ENCODE measurements at regions not wholly inside any gene's neighbourhood (a gene's known extent, or its start where the extent isn't known, plus 50 kb on each side); places are given as distances from the start of the nearest gene placed in this dataset.

- DNase-seq (ENCODE audit: insufficient read length, low spot score) (no peak), FAIRE-seq (no peak)
- TF ChIP-seq SPI1 (IDR thresholded peaks at IDR 0.05; ENCODE audit: low read depth, low read length) (no peak), TAF1 (IDR thresholded peaks at IDR 0.05; ENCODE audit: low read depth, low read length) (no peak), POLR2A (IDR thresholded peaks at IDR 0.05; ENCODE audit: low read depth, low read length) (no peak), PAX5 (IDR thresholded peaks at IDR 0.05; ENCODE audit: insufficient read depth, low read length, severe bottlenecking) (no peak), POU2F2 (IDR thresholded peaks at IDR 0.05; ENCODE audit: low read depth, low read length) (no peak), POLR2AphosphoS5 (IDR thresholded peaks at IDR 0.05; ENCODE audit: low read depth, low read length) (no peak)
These were observed 484.5 kb upstream of the PRKX start for GRCh38 chrX:4197971-4198370.

- no peak for TF ChIP-seq POU2F2 (IDR thresholded peaks at IDR 0.05; ENCODE audit: low read depth, low read length)
- TF ChIP-seq PAX5 (IDR thresholded peaks at IDR 0.05; ENCODE audit: insufficient read depth, low read length, severe bottlenecking) = no peak
- no peak for TF ChIP-seq POLR2AphosphoS5 (IDR thresholded peaks at IDR 0.05; ENCODE audit: low read depth, low read length)
- TF ChIP-seq SPI1 (IDR thresholded peaks at IDR 0.05; ENCODE audit: low read depth, low read length) = no peak
- TF ChIP-seq POLR2A (IDR thresholded peaks at IDR 0.05; ENCODE audit: low read depth, low read length) = no peak
- TF ChIP-seq TAF1 (IDR thresholded peaks at IDR 0.05; ENCODE audit: low read depth, low read length) = no peak
- DNase-seq (ENCODE audit: insufficient read length, low spot score) (no peak), FAIRE-seq (peak; percentile 66)
These were observed 480.2 kb upstream of the PRKX start for GRCh38 chrX:4193500-4194155.

DNA sequence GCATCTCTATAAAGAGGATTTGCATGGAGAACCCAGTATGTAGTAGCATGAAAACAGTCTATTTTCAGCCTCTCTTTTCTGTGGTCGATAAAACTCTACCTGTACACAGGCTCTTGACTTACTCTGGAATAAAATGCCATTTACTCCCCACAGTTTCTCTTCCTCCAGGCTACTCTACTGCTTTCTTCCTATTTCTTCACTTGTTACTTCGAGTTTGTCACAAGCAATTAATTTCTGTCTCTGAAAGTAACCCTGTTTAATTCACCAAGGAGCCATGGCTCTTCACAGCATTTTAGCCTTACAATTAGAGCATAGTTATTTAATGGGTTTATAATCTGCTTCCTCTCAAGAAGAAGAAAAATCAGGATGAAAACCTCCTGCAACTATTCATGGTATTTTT lies 472.9 kb upstream of the PRKX start:
- FAIRE-seq (no peak), DNase-seq (ENCODE audit: insufficient read length, low spot score) (no peak)
- TF ChIP-seq POU2F2 (IDR thresholded peaks at IDR 0.05; ENCODE audit: low read depth, low read length) (no peak), SPI1 (IDR thresholded peaks at IDR 0.05; ENCODE audit: low read depth, low read length) (no peak), POLR2AphosphoS5 (IDR thresholded peaks at IDR 0.05; ENCODE audit: low read depth, low read length) (no peak), POLR2A (IDR thresholded peaks at IDR 0.05; ENCODE audit: low read depth, low read length) (no peak), PAX5 (IDR thresholded peaks at IDR 0.05; ENCODE audit: insufficient read depth, low read length, severe bottlenecking) (no peak), TAF1 (IDR thresholded peaks at IDR 0.05; ENCODE audit: low read depth, low read length) (no peak)

DNA sequence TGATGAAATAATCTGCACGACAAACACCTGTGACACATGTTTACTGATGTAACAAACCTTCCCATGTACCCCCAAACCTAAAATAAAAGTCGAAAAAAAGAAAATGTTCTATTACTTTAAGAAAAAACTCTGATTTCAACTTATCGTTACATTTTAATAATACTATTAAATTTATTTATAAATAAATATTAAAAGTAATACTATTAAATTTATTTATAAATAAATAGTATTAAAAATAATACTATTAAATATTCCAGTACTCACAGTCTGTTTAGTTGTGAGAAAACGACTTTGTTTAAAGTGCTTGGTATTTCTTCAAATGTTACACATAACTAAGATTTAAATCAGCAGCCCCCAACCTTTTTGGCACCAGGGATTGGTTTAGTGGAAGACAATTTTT lies 471.6 kb upstream of the PRKX start:
- no peak for FAIRE-seq
- TF ChIP-seq POU2F2 (IDR thresholded peaks at IDR 0.05; ENCODE audit: low read depth, low read length) (no peak), POLR2AphosphoS5 (IDR thresholded peaks at IDR 0.05; ENCODE audit: low read depth, low read length) (no peak), PAX5 (IDR thresholded peaks at IDR 0.05; ENCODE audit: insufficient read depth, low read length, severe bottlenecking) (no peak), POLR2A (IDR thresholded peaks at IDR 0.05; ENCODE audit: low read depth, low read length) (no peak), SPI1 (IDR thresholded peaks at IDR 0.05; ENCODE audit: low read depth, low read length) (no peak), TAF1 (IDR thresholded peaks at IDR 0.05; ENCODE audit: low read depth, low read length) (no peak)
- DNase-seq (ENCODE audit: insufficient read length, low spot score) = no peak

DNA sequence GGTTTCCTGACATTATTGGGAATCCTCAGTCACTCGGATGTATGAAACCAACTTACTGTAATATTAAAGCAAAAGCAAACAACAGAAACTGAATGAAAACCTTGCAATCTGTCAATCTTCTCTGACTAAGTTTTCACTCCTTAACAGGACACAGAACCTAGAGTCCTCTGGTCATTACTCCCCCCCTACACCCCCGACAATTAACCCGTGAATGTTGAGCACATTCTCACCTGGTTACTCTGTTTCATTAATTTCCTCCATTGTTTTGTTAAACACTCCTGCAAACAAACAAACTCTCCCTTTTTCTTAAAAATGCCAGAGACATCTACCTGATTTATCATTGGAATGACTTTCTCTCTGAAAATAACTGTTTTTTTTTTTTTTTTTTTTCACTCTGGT lies 469.0 kb upstream of the PRKX start:
- TF ChIP-seq TAF1 (IDR thresholded peaks at IDR 0.05; ENCODE audit: low read depth, low read length) = no peak
- DNase-seq (ENCODE audit: insufficient read length, low spot score) (no peak), FAIRE-seq (no peak)

- no peak for TF ChIP-seq PAX5 (IDR thresholded peaks at IDR 0.05; ENCODE audit: insufficient read depth, low read length, severe bottlenecking)
- no peak for TF ChIP-seq POLR2AphosphoS5 (IDR thresholded peaks at IDR 0.05; ENCODE audit: low read depth, low read length)
- TF ChIP-seq TAF1 (IDR thresholded peaks at IDR 0.05; ENCODE audit: low read depth, low read length) = no peak
- TF ChIP-seq POLR2A (IDR thresholded peaks at IDR 0.05; ENCODE audit: low read depth, low read length) = no peak
- no peak for TF ChIP-seq SPI1 (IDR thresholded peaks at IDR 0.05; ENCODE audit: low read depth, low read length)
- no peak for TF ChIP-seq POU2F2 (IDR thresholded peaks at IDR 0.05; ENCODE audit: low read depth, low read length)
- no peak for DNase-seq (ENCODE audit: insufficient read length, low spot score)
- FAIRE-seq = no peak
These were observed 468.4 kb upstream of the PRKX start for GRCh38 chrX:4181782-4182407.

DNA sequence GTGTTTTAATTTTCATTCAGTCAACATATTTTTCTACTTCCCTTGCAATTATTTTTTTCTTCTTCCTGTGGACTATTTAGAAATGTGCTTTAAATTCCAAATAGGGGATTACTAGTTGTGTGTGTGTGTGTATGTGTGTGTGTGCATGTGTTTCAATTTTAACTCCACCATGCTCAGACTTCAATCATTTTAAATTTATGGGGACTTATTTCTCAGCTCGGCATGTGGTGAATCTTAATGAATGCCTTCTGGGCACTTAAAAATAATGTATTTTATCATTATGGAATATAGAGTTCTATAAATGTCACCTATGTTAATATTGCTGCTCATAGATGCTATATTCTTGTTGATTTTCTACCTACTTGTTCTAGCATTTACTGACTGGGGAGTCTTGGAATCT lies 465.6 kb upstream of the PRKX start:
- FAIRE-seq = no peak
- no peak for DNase-seq (ENCODE audit: insufficient read length, low spot score)
- TF ChIP-seq POLR2A (IDR thresholded peaks at IDR 0.05; ENCODE audit: low read depth, low read length) = no peak

- TF ChIP-seq TAF1 (IDR thresholded peaks at IDR 0.05; ENCODE audit: low read depth, low read length) (no peak), POLR2AphosphoS5 (IDR thresholded peaks at IDR 0.05; ENCODE audit: low read depth, low read length) (no peak), POLR2A (IDR thresholded peaks at IDR 0.05; ENCODE audit: low read depth, low read length) (no peak), PAX5 (IDR thresholded peaks at IDR 0.05; ENCODE audit: insufficient read depth, low read length, severe bottlenecking) (no peak), SPI1 (IDR thresholded peaks at IDR 0.05; ENCODE audit: low read depth, low read length) (no peak), POU2F2 (IDR thresholded peaks at IDR 0.05; ENCODE audit: low read depth, low read length) (no peak)
- DNase-seq (ENCODE audit: insufficient read length, low spot score) = no peak
- no peak for FAIRE-seq
These were observed 461.8 kb upstream of the PRKX start for GRCh38 chrX:4175221-4175620.

GRCh38 chrX:4173743-4174142 lies 460.3 kb upstream of the PRKX start:
- FAIRE-seq = no peak
- no peak for DNase-seq (ENCODE audit: insufficient read length, low spot score)
- TF ChIP-seq POU2F2 (IDR thresholded peaks at IDR 0.05; ENCODE audit: low read depth, low read length) (no peak), POLR2AphosphoS5 (IDR thresholded peaks at IDR 0.05; ENCODE audit: low read depth, low read length) (no peak), PAX5 (IDR thresholded peaks at IDR 0.05; ENCODE audit: insufficient read depth, low read length, severe bottlenecking) (no peak), SPI1 (IDR thresholded peaks at IDR 0.05; ENCODE audit: low read depth, low read length) (no peak), TAF1 (IDR thresholded peaks at IDR 0.05; ENCODE audit: low read depth, low read length) (no peak), POLR2A (IDR thresholded peaks at IDR 0.05; ENCODE audit: low read depth, low read length) (no peak)

DNA sequence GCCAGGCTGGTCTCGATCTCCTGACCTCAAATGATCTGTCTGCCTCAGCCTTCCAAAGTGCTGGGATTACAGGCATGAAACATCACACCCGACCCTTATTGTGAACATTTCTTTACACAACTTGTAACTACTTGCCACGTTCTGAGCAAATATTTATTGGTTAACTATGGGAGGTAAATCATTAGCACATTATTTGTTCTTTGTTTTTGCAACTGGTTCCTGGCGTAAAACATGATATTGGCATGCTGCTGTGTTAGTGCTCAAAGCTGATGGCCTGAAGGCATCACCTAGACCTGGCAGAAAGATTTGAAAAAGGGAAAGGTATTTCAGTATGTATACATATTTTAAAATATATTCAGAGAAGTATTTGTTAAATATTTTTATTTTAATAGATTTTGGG lies 438.3 kb upstream of the PRKX start:
- TF ChIP-seq POU2F2 (IDR thresholded peaks at IDR 0.05; ENCODE audit: low read depth, low read length) = no peak
- TF ChIP-seq PAX5 (IDR thresholded peaks at IDR 0.05; ENCODE audit: insufficient read depth, low read length, severe bottlenecking) = no peak
- no peak for TF ChIP-seq POLR2AphosphoS5 (IDR thresholded peaks at IDR 0.05; ENCODE audit: low read depth, low read length)
- TF ChIP-seq TAF1 (IDR thresholded peaks at IDR 0.05; ENCODE audit: low read depth, low read length) = no peak
- no peak for TF ChIP-seq POLR2A (IDR thresholded peaks at IDR 0.05; ENCODE audit: low read depth, low read length)
- TF ChIP-seq SPI1 (IDR thresholded peaks at IDR 0.05; ENCODE audit: low read depth, low read length) = no peak
- no peak for FAIRE-seq
- DNase-seq (ENCODE audit: insufficient read length, low spot score) = no peak

All from GM12891 (cell line).